Smooth muscle cell (in vitro differentiated cells): ENCODE measurements at regions not wholly inside any gene's neighbourhood (a gene's known extent, or its start where the extent isn't known, plus 50 kb on each side); places are given as distances from the start of the nearest gene placed in this dataset.

Source experiments
- DNase-seq: peaks from one replicate; lab custom pipeline; 2025; ENCODE audit not compliant: unreplicated experiment; lab: John Stamatoyannopoulos, UW
- H2AFZ ChIP-seq: fragments of 200-600 bp; sonication (generic); 2 replicates; pipeline ENCODE4 v1.6.0; 2016; ENCODE audit warnings: antibody characterized with exemption, low read depth, mild to moderate bottlenecking
- H3F3A ChIP-seq: fragments of 200-600 bp; sonication (generic); 2 replicates; pipeline ENCODE4 v1.6.0; 2017; ENCODE audit warnings: antibody characterized with exemption, low read depth
- H3K27ac ChIP-seq: fragments of 200-600 bp; sonication (generic); 2 replicates; pipeline ENCODE4 v1.5.1; 2016; ENCODE audit warnings: low read depth, mild to moderate bottlenecking
- H3K27me3 ChIP-seq: fragments of 200-600 bp; sonication (generic); 2 replicates; pipeline ENCODE4 v1.6.1; 2016; ENCODE audit warnings: low read depth, mild to moderate bottlenecking
- H3K36me3 ChIP-seq: fragments of 200-600 bp; sonication (generic); 2 replicates; pipeline ENCODE4 v1.5.1; 2016; ENCODE audit warnings: low read depth
- H3K4me1 ChIP-seq: fragments of 200-600 bp; sonication (generic); 2 replicates; pipeline ENCODE4 v1.5.1; 2016; ENCODE audit warnings: low read depth
- H3K4me2 ChIP-seq: fragments of 200-600 bp; sonication (generic); 2 replicates; pipeline ENCODE4 v1.6.0; 2016; ENCODE audit warnings: mild to moderate bottlenecking
- H3K4me3 ChIP-seq: fragments of 200-600 bp; sonication (generic); 2 replicates; pipeline ENCODE4 v1.5.1; 2016; ENCODE audit warnings: mild to moderate bottlenecking
- H3K79me2 ChIP-seq: fragments of 200-600 bp; sonication (generic); 2 replicates; pipeline ENCODE4 v1.6.0; 2016; ENCODE audit warnings: low read depth, mild to moderate bottlenecking
- H3K9ac ChIP-seq: fragments of 200-600 bp; sonication (generic); 2 replicates; pipeline ENCODE4 v1.6.0; 2016; ENCODE audit warnings: low read depth
- H3K9me3 ChIP-seq: fragments of 200-600 bp; sonication (generic); replicated peaks from 2 replicates; pipeline ENCODE4 v1.5.1; 2016; ENCODE audit warnings: low read depth
- H4K20me1 ChIP-seq: fragments of 200-600 bp; sonication (generic); 2 replicates; pipeline ENCODE4 v1.6.0; 2016; ENCODE audit warnings: low read depth
- WGBS: methylation state at CpG from one replicate; pipeline ENCODE4 v1.1.7; 2016; ENCODE audit warnings: low lambda C conversion rate; 5-methylcytosine and 5-hydroxymethylcytosine counted together
- TF ChIP-seq, protein P1 (sequence below): fragments of 200-600 bp; sonication (generic); IDR thresholded peaks from 2 replicates; pipeline ENCODE4 v1.5.1; 2017; ENCODE audit warnings: borderline replicate concordance, mild to moderate bottlenecking, antibody characterized with exemption; ENCODE audit not compliant: insufficient read depth, poor library complexity, severe bottlenecking

DNA sequence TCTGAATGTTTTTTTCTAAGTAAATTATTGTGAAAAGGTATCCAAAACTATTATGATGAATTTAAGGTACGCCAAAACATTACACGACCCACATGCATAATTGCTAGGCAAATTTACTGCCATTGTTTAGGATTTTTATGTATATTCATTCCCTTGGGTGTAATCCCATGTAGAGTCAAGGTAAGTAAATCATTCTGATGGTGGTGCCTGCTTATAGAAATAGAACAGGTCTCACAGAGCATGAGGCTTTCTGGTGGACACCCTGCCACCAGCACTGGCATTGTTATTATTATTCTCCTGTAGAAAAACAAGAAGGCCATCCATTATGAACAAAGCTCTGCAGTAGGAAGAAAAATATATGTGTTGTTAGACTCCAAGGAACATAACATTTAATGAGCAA, 111.7 kb upstream of the ZNF804B start:
- H3K4me3 ChIP-seq, result no peak overlapping the region

DNA sequence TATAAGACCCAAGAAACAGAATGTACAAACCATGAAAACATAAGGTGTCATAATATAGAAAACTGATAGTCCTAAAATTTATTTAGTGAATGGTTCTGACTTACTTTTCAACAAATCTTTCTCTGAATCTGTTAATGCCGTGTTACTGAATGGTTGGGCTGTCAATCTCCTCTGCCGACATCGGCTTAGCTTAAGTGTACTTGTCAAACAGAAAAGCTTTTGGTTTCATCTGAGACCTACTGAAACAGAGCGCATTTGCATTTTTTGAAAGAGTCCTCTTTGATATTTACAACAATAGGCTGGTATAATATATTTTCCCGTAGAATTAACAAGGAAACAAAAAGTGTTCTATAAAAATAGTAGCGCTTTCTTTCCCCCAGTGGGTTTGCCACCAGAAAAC, 120.9 kb upstream of the ZNF804B start:
- H3K27me3 ChIP-seq, result no peaks in the 10 kb centered on the region
- H3K27ac ChIP-seq, result no peak overlapping the region
- no peak overlapping the region for H3K9ac ChIP-seq
- H3K4me2 ChIP-seq, result no peak overlapping the region
- H3F3A ChIP-seq, result no peaks in the 10 kb centered on the region
- H4K20me1 ChIP-seq, result no peaks in the 10 kb centered on the region
- TF ChIP-seq, protein P1, sequence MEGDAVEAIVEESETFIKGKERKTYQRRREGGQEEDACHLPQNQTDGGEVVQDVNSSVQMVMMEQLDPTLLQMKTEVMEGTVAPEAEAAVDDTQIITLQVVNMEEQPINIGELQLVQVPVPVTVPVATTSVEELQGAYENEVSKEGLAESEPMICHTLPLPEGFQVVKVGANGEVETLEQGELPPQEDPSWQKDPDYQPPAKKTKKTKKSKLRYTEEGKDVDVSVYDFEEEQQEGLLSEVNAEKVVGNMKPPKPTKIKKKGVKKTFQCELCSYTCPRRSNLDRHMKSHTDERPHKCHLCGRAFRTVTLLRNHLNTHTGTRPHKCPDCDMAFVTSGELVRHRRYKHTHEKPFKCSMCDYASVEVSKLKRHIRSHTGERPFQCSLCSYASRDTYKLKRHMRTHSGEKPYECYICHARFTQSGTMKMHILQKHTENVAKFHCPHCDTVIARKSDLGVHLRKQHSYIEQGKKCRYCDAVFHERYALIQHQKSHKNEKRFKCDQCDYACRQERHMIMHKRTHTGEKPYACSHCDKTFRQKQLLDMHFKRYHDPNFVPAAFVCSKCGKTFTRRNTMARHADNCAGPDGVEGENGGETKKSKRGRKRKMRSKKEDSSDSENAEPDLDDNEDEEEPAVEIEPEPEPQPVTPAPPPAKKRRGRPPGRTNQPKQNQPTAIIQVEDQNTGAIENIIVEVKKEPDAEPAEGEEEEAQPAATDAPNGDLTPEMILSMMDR, result no peak
- 94% methylated on average over 6 of the region's 6 CpGs for WGBS
- H3K4me3 ChIP-seq, result no peak overlapping the region
- no peaks in the 10 kb centered on the region for H3K79me2 ChIP-seq
- no peaks in the 10 kb centered on the region for H3K36me3 ChIP-seq
- H3K4me1 ChIP-seq, result peaks cover 7% of the 10 kb centered on the region
- no peak for DNase-seq
- no peak overlapping the region for H2AFZ ChIP-seq
- H3K9me3 ChIP-seq, result no peaks in the 10 kb centered on the region

More for the DNA sequence above, 111.7 kb upstream of the ZNF804B start:
- H3K4me2 ChIP-seq, result no peak overlapping the region
- H3K9ac ChIP-seq, result no peak overlapping the region
- H3K36me3 ChIP-seq, result no peaks in the 10 kb centered on the region
- H3F3A ChIP-seq, result no peaks in the 10 kb centered on the region
- no peaks in the 10 kb centered on the region for H4K20me1 ChIP-seq
- no peak overlapping the region for H3K27ac ChIP-seq
- TF ChIP-seq, protein P1, result no peak
- WGBS, result 75% methylated on average over 2 of the region's 2 CpGs
- no peak overlapping the region for H2AFZ ChIP-seq
- no peaks in the 10 kb centered on the region for H3K4me1 ChIP-seq
- H3K9me3 ChIP-seq, result no peaks in the 10 kb centered on the region
- no peak for DNase-seq
- H3K27me3 ChIP-seq, result no peaks in the 10 kb centered on the region
- H3K79me2 ChIP-seq, result no peaks in the 10 kb centered on the region

DNA sequence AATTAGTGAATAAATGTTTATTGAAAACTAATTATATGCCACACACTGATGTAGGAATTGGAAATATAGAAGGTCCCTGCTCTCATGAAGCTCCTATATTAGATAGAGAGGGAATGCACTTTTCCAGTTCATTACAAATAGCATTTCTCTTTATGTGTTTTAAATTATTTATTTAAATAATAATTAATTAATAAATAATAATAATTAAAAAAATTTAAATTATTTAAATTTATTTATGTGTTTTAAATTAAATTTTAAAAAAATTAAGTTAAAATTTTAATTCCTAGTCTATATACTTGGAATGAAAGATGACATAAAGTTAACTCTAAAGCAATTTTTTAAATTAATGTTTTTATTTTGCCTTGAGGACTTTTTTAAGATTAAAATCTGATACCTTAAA, 121.7 kb upstream of the ZNF804B start:
- no peak overlapping the region for H3K9ac ChIP-seq
- TF ChIP-seq, protein P1, result no peak
- no peak overlapping the region for H3K4me3 ChIP-seq
- H3K27me3 ChIP-seq, result no peaks in the 10 kb centered on the region
- H3K4me1 ChIP-seq, result peaks cover 7% of the 10 kb centered on the region
- no peak overlapping the region for H3K27ac ChIP-seq
- no peaks in the 10 kb centered on the region for H3F3A ChIP-seq
- H2AFZ ChIP-seq, result no peak overlapping the region
- no peaks in the 10 kb centered on the region for H4K20me1 ChIP-seq
- no peaks in the 10 kb centered on the region for H3K9me3 ChIP-seq
- DNase-seq, result no peak
- no peaks in the 10 kb centered on the region for H3K79me2 ChIP-seq
- no peaks in the 10 kb centered on the region for H3K36me3 ChIP-seq
- H3K4me2 ChIP-seq, result no peak overlapping the region

DNA sequence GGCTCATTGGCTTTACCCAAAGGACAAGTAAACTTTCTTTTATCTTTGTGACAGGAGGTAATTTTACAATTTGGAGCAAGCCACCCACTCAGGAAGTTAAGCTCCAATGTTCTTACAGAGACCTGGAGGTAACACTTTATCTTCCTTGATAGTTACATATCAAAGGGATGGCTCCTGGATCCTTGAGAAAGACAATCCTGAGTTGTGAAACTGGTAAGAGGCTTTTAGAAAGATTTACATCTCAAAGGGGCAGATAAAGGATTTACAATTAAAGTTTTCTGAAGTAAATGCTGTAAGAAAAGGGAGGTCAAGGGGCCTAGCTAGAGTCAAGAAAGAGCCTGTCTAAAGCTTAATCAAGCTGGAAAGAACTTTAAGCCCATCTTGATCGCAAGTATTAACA, 124.4 kb upstream of the ZNF804B start:
- no peak for DNase-seq
- Histone ChIP-seq H3F3A (no peaks in the 10 kb centered on the region), H3K9me3 (no peaks in the 10 kb centered on the region), H3K4me3 (no peak overlapping the region), H4K20me1 (no peaks in the 10 kb centered on the region), H2AFZ (no peak overlapping the region), H3K27ac (no peak overlapping the region), H3K4me2 (no peak overlapping the region), H3K27me3 (no peaks in the 10 kb centered on the region), H3K4me1 (peaks cover 7% of the 10 kb centered on the region), H3K36me3 (no peaks in the 10 kb centered on the region), H3K79me2 (no peaks in the 10 kb centered on the region), H3K9ac (no peak overlapping the region)
- TF ChIP-seq, protein P1, result no peak
- 47% methylated on average over 1 of the region's 1 CpG for WGBS
